Activated CD4-positive, alpha-beta memory T cell treated with anti-CD3 and anti-CD28 coated beads, Interleukin-2, amount 10 ng/mL, durations not matched to agents 7 days and 5 days (primary cell): ENCODE measurements at regions not wholly inside any gene's neighbourhood (a gene's known extent, or its start where the extent isn't known, plus 50 kb on each side); places are given as distances from the start of the nearest gene placed in this dataset.
"Not testable (repeated sequence)": the region's sequence is repeated elsewhere in the genome, so short reads cannot be mapped to it uniquely, and the experiment has no call there.

Source experiments
- CTCF ChIA-PET: fragments of 350-600 bp; sonication (Branson Sonifier 250); formaldehyde crosslinking; loops from one replicate; lab custom pipeline; 2021; ENCODE audit warnings: antibody characterized with exemption, inconsistent platforms; lab: Charles Lee
- POLR2A ChIA-PET: fragments of 350-600 bp; sonication (Branson Sonifier 250); formaldehyde crosslinking; loops from one replicate; lab custom pipeline; 2021; ENCODE audit warnings: antibody characterized with exemption; lab: Charles Lee
- DNase-seq: peaks from one replicate; pipeline ENCODE4 v3.0.0-alpha.2; 2020
- H3K27ac Mint-ChIP-seq: one replicate; pipeline ENCODE4 v1.8.0; 2021; ENCODE audit warnings: mild to moderate bottlenecking, mixed read lengths
- H3K27me3 Mint-ChIP-seq: one replicate; pipeline ENCODE4 v1.8.0; 2021; ENCODE audit warnings: mixed read lengths
- H3K36me3 Mint-ChIP-seq: one replicate; pipeline ENCODE4 v1.8.0; 2021; ENCODE audit warnings: low read depth, mixed read lengths
- H3K4me1 Mint-ChIP-seq: one replicate; pipeline ENCODE4 v1.8.0; 2021; ENCODE audit warnings: mixed read lengths
- H3K4me3 Mint-ChIP-seq: one replicate; pipeline ENCODE4 v1.8.0; 2021; ENCODE audit warnings: mild to moderate bottlenecking, mixed read lengths
- H3K9me3 Mint-ChIP-seq: one replicate; pipeline ENCODE4 v1.8.0; 2021; ENCODE audit warnings: mixed read lengths

DNA sequence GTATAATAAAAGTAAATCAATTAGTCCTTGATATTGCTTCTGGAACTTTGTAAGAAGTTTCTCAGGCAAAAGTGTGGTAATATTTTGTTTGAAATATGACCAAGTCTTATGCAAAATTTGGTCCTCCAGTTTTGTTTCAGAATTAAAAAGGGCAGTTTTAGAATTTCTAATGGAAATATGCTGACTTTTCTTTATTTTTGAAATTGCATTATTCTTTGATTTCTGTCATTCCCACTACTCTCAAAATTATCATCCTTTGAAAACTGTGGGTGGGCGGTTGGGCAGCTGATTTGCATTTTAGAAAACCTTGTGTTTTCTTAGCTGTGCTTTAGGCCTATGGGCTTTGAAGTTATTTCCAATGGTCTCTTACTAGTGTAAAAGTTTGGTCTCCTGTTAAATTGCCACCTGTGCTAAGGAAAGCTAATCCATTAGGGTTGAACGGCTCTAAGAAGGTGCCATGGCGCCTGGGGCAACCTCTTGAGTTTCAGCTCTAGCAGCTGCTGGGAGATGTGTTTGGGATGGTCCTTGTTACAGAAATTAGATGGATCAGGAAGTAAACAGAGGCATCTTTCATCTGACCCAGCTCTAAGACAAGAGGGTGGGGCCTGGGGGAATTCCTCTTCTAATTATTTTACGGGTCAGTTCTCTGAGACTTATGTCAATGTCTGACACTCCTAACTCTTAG is 880.8 kb upstream of the SLC35B3 start:
- no peaks in the 10 kb centered on the region for H3K4me1 Mint-ChIP-seq
- ChIA-PET CTCF (no interaction called here), POLR2A (no interaction called here)
- no peak overlapping the region for H3K4me3 Mint-ChIP-seq
- no peak overlapping the region for H3K27ac Mint-ChIP-seq
- no peak for DNase-seq
- peaks cover 8% of the 10 kb centered on the region for H3K9me3 Mint-ChIP-seq
- H3K27me3 Mint-ChIP-seq = no peaks in the 10 kb centered on the region
- no peaks in the 10 kb centered on the region for H3K36me3 Mint-ChIP-seq

GRCh38 chr6:9308284-9308683 is 872.9 kb upstream of the SLC35B3 start:
- Mint-ChIP-seq H3K9me3 (peaks cover 10% of the 10 kb centered on the region), H3K27ac (no peak overlapping the region), H3K36me3 (no peaks in the 10 kb centered on the region), H3K4me3 (no peak overlapping the region), H3K4me1 (no peaks in the 10 kb centered on the region), H3K27me3 (no peaks in the 10 kb centered on the region)
- no peak for DNase-seq
- CTCF ChIA-PET = no interaction called here
- POLR2A ChIA-PET = no interaction called here

- no peak for DNase-seq
- Mint-ChIP-seq H3K27ac (no peak overlapping the region), H3K4me3 (no peak overlapping the region), H3K9me3 (peaks cover 12% of the 10 kb centered on the region), H3K27me3 (no peaks in the 10 kb centered on the region), H3K4me1 (no peaks in the 10 kb centered on the region), H3K36me3 (no peaks in the 10 kb centered on the region)
- CTCF ChIA-PET = no interaction called here
- POLR2A ChIA-PET = no interaction called here
These were observed 872.4 kb upstream of the SLC35B3 start for GRCh38 chr6:9307786-9308185.

DNA sequence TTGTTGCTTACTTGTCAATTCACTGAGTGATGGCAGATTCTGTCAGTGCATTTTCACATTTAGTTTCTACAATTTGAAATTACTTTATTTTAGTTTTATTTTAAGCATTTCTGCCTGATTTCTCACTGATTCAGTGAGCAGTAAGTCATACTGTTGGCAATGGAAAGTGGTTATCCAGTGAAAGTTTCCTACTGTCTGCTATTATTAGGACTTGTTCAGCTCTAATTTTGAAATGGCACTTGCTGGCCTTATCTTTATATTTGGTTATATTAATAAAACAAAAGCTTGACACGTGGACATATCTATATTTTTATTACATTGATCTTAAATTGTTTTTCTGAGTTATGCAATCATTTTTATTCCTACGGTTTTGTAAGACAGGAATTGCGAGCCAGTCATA is 871.8 kb upstream of the SLC35B3 start:
- Mint-ChIP-seq H3K4me3 (no peak overlapping the region), H3K27me3 (no peaks in the 10 kb centered on the region), H3K27ac (no peak overlapping the region), H3K36me3 (no peaks in the 10 kb centered on the region), H3K9me3 (peaks cover 12% of the 10 kb centered on the region), H3K4me1 (no peaks in the 10 kb centered on the region)
- no peak for DNase-seq
- ChIA-PET CTCF (no interaction called here), POLR2A (no interaction called here)

GRCh38 chr6:9295644-9296043 is 860.3 kb upstream of the SLC35B3 start:
- ChIA-PET CTCF (no interaction called here), POLR2A (no interaction called here)
- Mint-ChIP-seq H3K4me1 (no peaks in the 10 kb centered on the region), H3K36me3 (no peaks in the 10 kb centered on the region), H3K27me3 (no peaks in the 10 kb centered on the region), H3K9me3 (peaks cover 20% of the 10 kb centered on the region), H3K27ac (no peak overlapping the region), H3K4me3 (no peak overlapping the region)
- DNase-seq = no peak

- Mint-ChIP-seq H3K27ac (no peak overlapping the region), H3K4me3 (no peak overlapping the region), H3K27me3 (no peaks in the 10 kb centered on the region), H3K9me3 (peaks cover 25% of the 10 kb centered on the region), H3K36me3 (no peaks in the 10 kb centered on the region), H3K4me1 (no peaks in the 10 kb centered on the region)
- CTCF ChIA-PET = no interaction called here
- no peak for DNase-seq
- POLR2A ChIA-PET = no interaction called here
These were observed 857.6 kb upstream of the SLC35B3 start for GRCh38 chr6:9292975-9293374.

GRCh38 chr6:9290342-9290741 is 855.0 kb upstream of the SLC35B3 start:
- H3K27ac Mint-ChIP-seq, H3K4me1 Mint-ChIP-seq, H3K36me3 Mint-ChIP-seq, POLR2A ChIA-PET, H3K27me3 Mint-ChIP-seq, DNase-seq, H3K4me3 Mint-ChIP-seq: not testable (repeated sequence)
- CTCF ChIA-PET = interaction anchor here (0.6 kb wide), 1 partner anchor 351 kb away, joined by 4 read pairs; no protein-coding TSS in a partner anchor
- H3K9me3 Mint-ChIP-seq = peaks cover 14% of the 10 kb centered on the region

DNA sequence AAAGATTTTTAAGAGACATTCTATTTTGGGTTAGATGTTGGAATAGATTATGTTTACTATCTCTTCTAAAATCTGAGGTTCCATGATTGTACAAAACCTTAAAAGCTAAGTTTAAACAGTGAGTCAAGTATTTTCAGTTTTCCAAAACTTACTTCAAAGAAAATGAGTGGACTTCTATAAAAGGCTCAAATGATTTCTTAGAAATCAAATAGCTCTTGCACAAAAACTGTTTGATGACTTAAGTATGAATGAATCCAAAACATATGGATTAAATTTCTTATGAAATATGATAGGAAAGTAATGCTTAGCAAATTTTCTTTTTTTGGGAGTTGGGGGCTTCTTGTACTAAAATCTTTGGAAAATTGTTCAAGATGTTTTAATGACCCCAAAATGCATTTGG is 837.3 kb upstream of the SLC35B3 start:
- Mint-ChIP-seq H3K9me3 (peaks cover 2% of the 10 kb centered on the region), H3K27ac (no peak overlapping the region), H3K4me3 (no peak overlapping the region), H3K4me1 (no peaks in the 10 kb centered on the region), H3K36me3 (no peaks in the 10 kb centered on the region), H3K27me3 (no peaks in the 10 kb centered on the region)
- POLR2A ChIA-PET = no interaction called here
- CTCF ChIA-PET = no interaction called here
- DNase-seq = no peak

- CTCF ChIA-PET = no interaction called here
- no peaks in the 10 kb centered on the region for H3K4me1 Mint-ChIP-seq
- H3K4me3 Mint-ChIP-seq = no peak overlapping the region
- POLR2A ChIA-PET = no interaction called here
- H3K27ac Mint-ChIP-seq = no peak overlapping the region
- no peak for DNase-seq
- H3K9me3 Mint-ChIP-seq = peaks cover 13% of the 10 kb centered on the region
- no peaks in the 10 kb centered on the region for H3K36me3 Mint-ChIP-seq
- H3K27me3 Mint-ChIP-seq = no peaks in the 10 kb centered on the region
These were observed 831.4 kb upstream of the SLC35B3 start for GRCh38 chr6:9266741-9267140.

DNA sequence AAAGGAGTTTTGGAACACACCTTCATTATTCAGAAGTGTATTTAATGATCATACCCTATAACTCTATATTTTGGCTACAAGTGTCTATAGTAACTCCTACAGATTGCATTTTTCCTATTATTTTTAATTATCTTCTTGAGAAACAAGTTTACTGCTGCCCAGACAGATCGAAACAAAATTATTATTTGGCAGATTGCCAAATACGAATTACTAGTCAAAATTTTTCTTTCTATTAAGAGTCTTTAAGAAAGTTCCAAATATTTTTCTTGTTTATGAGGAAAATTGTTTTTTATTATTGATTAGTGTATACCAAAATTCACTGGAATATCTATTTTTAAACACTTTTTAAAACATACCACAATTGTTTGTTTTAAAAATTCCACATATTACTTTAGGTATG is 821.9 kb upstream of the SLC35B3 start:
- no peak for DNase-seq
- ChIA-PET CTCF (interaction anchor here (0.7 kb wide), 1 partner anchor 16 kb away, joined by 3 read pairs; no protein-coding TSS in a partner anchor), POLR2A (no interaction called here)
- Mint-ChIP-seq H3K4me1 (no peaks in the 10 kb centered on the region), H3K4me3 (no peak overlapping the region), H3K9me3 (peaks cover 11% of the 10 kb centered on the region), H3K27me3 (no peaks in the 10 kb centered on the region), H3K27ac (no peak overlapping the region), H3K36me3 (no peaks in the 10 kb centered on the region)

- no peak for DNase-seq
- ChIA-PET POLR2A (no interaction called here), CTCF (no interaction called here)
- no peaks in the 10 kb centered on the region for H3K4me1 Mint-ChIP-seq
- H3K27me3 Mint-ChIP-seq = no peaks in the 10 kb centered on the region
- H3K9me3 Mint-ChIP-seq = peaks cover 2% of the 10 kb centered on the region
- no peak overlapping the region for H3K27ac Mint-ChIP-seq
- no peaks in the 10 kb centered on the region for H3K36me3 Mint-ChIP-seq
- no peak overlapping the region for H3K4me3 Mint-ChIP-seq
These were observed 818.9 kb upstream of the SLC35B3 start for GRCh38 chr6:9254251-9254650.

GRCh38 chr6:9252799-9253198 is 817.5 kb upstream of the SLC35B3 start:
- Mint-ChIP-seq H3K9me3 (peaks cover 2% of the 10 kb centered on the region), H3K36me3 (no peaks in the 10 kb centered on the region), H3K4me1 (no peaks in the 10 kb centered on the region)

GRCh38 chr6:9250852-9251251 is 815.5 kb upstream of the SLC35B3 start:
- H3K4me1 Mint-ChIP-seq = no peaks in the 10 kb centered on the region
- POLR2A ChIA-PET = no interaction called here
- no peak overlapping the region for H3K4me3 Mint-ChIP-seq
- no peaks in the 10 kb centered on the region for H3K27me3 Mint-ChIP-seq
- no peaks in the 10 kb centered on the region for H3K36me3 Mint-ChIP-seq
- H3K9me3 Mint-ChIP-seq = peaks cover 2% of the 10 kb centered on the region
- no peak for DNase-seq
- H3K27ac Mint-ChIP-seq = no peak overlapping the region
- CTCF ChIA-PET = no interaction called here

More at GRCh38 chr6:9252799-9253198, 817.5 kb upstream of the SLC35B3 start:
- Mint-ChIP-seq H3K27me3 (no peaks in the 10 kb centered on the region), H3K4me3 (no peak overlapping the region), H3K27ac (no peak overlapping the region)
- POLR2A ChIA-PET = no interaction called here
- no peak for DNase-seq
- CTCF ChIA-PET = no interaction called here

DNA sequence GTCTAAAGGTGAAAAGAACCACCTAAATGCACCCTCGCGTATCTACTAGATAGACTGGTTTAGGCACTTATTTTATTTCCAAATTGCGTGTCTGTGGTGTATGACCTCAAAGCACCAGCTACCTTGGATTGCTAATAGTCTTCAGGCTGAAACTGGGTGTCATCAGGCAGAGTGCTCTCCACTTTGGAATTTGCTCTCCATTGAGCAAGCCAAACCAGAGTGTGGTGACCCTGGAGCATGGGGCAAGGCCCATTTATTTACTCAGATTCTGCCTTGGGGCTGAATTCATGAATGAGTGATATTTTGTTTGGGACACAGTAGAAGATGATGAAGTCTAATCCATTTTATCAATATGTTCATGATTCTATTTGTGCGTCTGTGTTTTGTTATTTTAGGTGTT is 812.8 kb upstream of the SLC35B3 start:
- no peaks in the 10 kb centered on the region for H3K4me1 Mint-ChIP-seq
- peaks cover 5% of the 10 kb centered on the region for H3K9me3 Mint-ChIP-seq
- CTCF ChIA-PET = no interaction called here
- H3K4me3 Mint-ChIP-seq = no peak overlapping the region
- H3K27ac Mint-ChIP-seq = no peak overlapping the region
- H3K36me3 Mint-ChIP-seq = no peaks in the 10 kb centered on the region
- H3K27me3 Mint-ChIP-seq = no peaks in the 10 kb centered on the region
- no peak for DNase-seq
- POLR2A ChIA-PET = no interaction called here
